Stimulated activated CD4-positive, alpha-beta T cell treated with anti-CD3 and anti-CD28 coated beads, TNF-alpha, amount 100 ng/mL, for 48 hours (primary cell): ENCODE measurements at regions not wholly inside any gene's neighbourhood (a gene's known extent, or its start where the extent isn't known, plus 50 kb on each side); places are given as distances from the start of the nearest gene placed in this dataset.

Source experiments
- DNase-seq, 3 donors: peaks; one replicate each; pipeline ENCODE4 v3.0.0-alpha.2; 2020; ENCODE audit warnings: low read depth in 3 of 3

- no peak for DNase-seq
These were observed 805.1 kb upstream of the INTU start for GRCh38 chr4:126827669-126828068.

- no peak for DNase-seq
These were observed 797.9 kb upstream of the INTU start for GRCh38 chr4:126834854-126835253.

GRCh38 chr4:126838941-126839679 lies 793.6 kb upstream of the INTU start:
- DNase-seq, result no peak

- no peak for DNase-seq
These were observed 789.2 kb upstream of the INTU start for GRCh38 chr4:126843492-126844067.

- no peak for DNase-seq
These were observed 782.5 kb upstream of the INTU start for GRCh38 chr4:126850286-126850685.

- DNase-seq, result no peak
These were observed 781.4 kb upstream of the INTU start for GRCh38 chr4:126851391-126851790.

- DNase-seq, result no peak
These were observed 779.0 kb upstream of the INTU start for GRCh38 chr4:126853715-126854114.

- no peak for DNase-seq
These were observed 775.9 kb upstream of the INTU start for GRCh38 chr4:126856906-126857305.

GRCh38 chr4:126859314-126859713 lies 773.4 kb upstream of the INTU start:
- no peak for DNase-seq

GRCh38 chr4:126859872-126860271 lies 772.9 kb upstream of the INTU start:
- DNase-seq, result no peak

GRCh38 chr4:126860308-126860707 lies 772.4 kb upstream of the INTU start:
- no peak for DNase-seq

GRCh38 chr4:126869967-126870366 lies 762.8 kb upstream of the INTU start:
- DNase-seq, result no peak

GRCh38 chr4:126871810-126872209 lies 760.9 kb upstream of the INTU start:
- no peak for DNase-seq

- DNase-seq, result no peak
These were observed 758.2 kb upstream of the INTU start for GRCh38 chr4:126874533-126874932.

- no peak for DNase-seq
These were observed 743.8 kb upstream of the INTU start for GRCh38 chr4:126888968-126889367.

- DNase-seq, result no peak
These were observed 742.4 kb upstream of the INTU start for GRCh38 chr4:126890383-126890782.

- no peak for DNase-seq
These were observed 741.8 kb upstream of the INTU start for GRCh38 chr4:126890994-126891393.

GRCh38 chr4:126894963-126895362 lies 737.8 kb upstream of the INTU start:
- DNase-seq, result no peak

- no peak for DNase-seq
These were observed 736.7 kb upstream of the INTU start for GRCh38 chr4:126895988-126896570.

- no peak for DNase-seq
These were observed 735.7 kb upstream of the INTU start for GRCh38 chr4:126897038-126897437.

- DNase-seq, result no peak
These were observed 733.9 kb upstream of the INTU start for GRCh38 chr4:126898815-126899214.

- DNase-seq, result no peak
These were observed 733.4 kb upstream of the INTU start for GRCh38 chr4:126899331-126899801.

GRCh38 chr4:126906466-126906865 lies 726.3 kb upstream of the INTU start:
- no peak for DNase-seq
